Tibial artery (tissue), 4 donors: ENCODE measurements at regions not wholly inside any gene's neighbourhood (a gene's known extent, or its start where the extent isn't known, plus 50 kb on each side); places are given as distances from the start of the nearest gene placed in this dataset.

ENCODE experiments used
- DNase-seq, 2 donors: peaks; one replicate each; pipeline ENCODE4 v3.0.0-alpha.2; 2019
- H3K27ac ChIP-seq, 2 donors: fragments of 200-600 bp; sonication (generic) in 1 of 2; 1 replicate in 1 of 2; 2 replicates in 1 of 2; pipeline ENCODE4 v1.5.1; 2018 to 2019; ENCODE audit warnings: mild to moderate bottlenecking in 1 of 2
- H3K27me3 ChIP-seq, 2 donors: fragments of 200-600 bp; sonication (generic) in 1 of 2; one replicate each; pipeline versions ENCODE4 v1.5.1 to v1.6.0; 2016 to 2019
- H3K36me3 ChIP-seq, 3 donors: fragments of 200-600 bp; sonication (generic) in 2 of 3; one replicate each; pipeline ENCODE4 v1.5.1; 2016 to 2019; ENCODE audit warnings: mild to moderate bottlenecking in 2 of 3
- H3K4me1 ChIP-seq, 4 donors: fragments of 200-600 bp; sonication (generic) in 2 of 4; 1 replicate in 3 of 4; 2 replicates in 1 of 4; pipeline ENCODE4 v1.5.1; 2016 to 2019
- H3K4me3 ChIP-seq, 2 donors: fragments of 200-600 bp; sonication (generic) in 1 of 2; 1 replicate in 1 of 2; 2 replicates in 1 of 2; pipeline ENCODE4 v1.5.1; 2018 to 2019; ENCODE audit warnings: mild to moderate bottlenecking in 2 of 2
- H3K9me3 ChIP-seq, 3 donors: fragments of 200-600 bp; sonication (generic) in 1 of 3; one replicate each; pipeline ENCODE4 v1.5.1; 2016 to 2019
- CTCF ChIP-seq, 2 experiments: fragments of 200-600 bp in 1 of 2; fragments of 450-650 bp in 1 of 2; IDR thresholded peaks; one replicate each; pipeline ENCODE4 v1.5.1; 2017 to 2019; ENCODE audit warnings: antibody characterized with exemption in 2 of 2, mild to moderate bottlenecking in 1 of 2, moderate library complexity in 1 of 2
- intact Hi-C: fragments of 100-400 bp; cut with DNase I; formaldehyde crosslinking; loops from one replicate; pipeline ENCODE4 v1.15.0; 2023; ENCODE audit warnings: low total_unique reads

- H3K27ac ChIP-seq = no peak overlapping the region
- H3K36me3 ChIP-seq = no peaks in the 10 kb centered on the region
- H3K27me3 ChIP-seq = no peaks in the 10 kb centered on the region
- no peak overlapping the region for H3K4me3 ChIP-seq
- H3K4me1 ChIP-seq = no peaks in the 10 kb centered on the region
- H3K9me3 ChIP-seq = peaks cover 0 to 7% (median 0%) of the 10 kb centered on the region in 3 donors
- intact Hi-C loops = no loop called here
- no peak for DNase-seq
- TF ChIP-seq CTCF (IDR thresholded peaks at IDR 0.05) = no peak
These were observed 162.2 kb upstream of the EGLN3 start for GRCh38 chr14:34113005-34113511.

- intact Hi-C loops = no loop called here
These were observed 161.1 kb upstream of the EGLN3 start for GRCh38 chr14:34111953-34112352.

GRCh38 chr14:34111505-34111904 lies 160.6 kb upstream of the EGLN3 start:
- Histone ChIP-seq H3K27me3 (no peaks in the 10 kb centered on the region), H3K27ac (no peak overlapping the region), H3K4me1 (no peaks in the 10 kb centered on the region), H3K36me3 (no peaks in the 10 kb centered on the region), H3K4me3 (no peak overlapping the region), H3K9me3 (peaks cover 0 to 7% (median 0%) of the 10 kb centered on the region in 3 donors)
- DNase-seq = no peak
- no peak for TF ChIP-seq CTCF (IDR thresholded peaks at IDR 0.05)
- intact Hi-C loops = no loop called here

More at GRCh38 chr14:34111953-34112352, 161.1 kb upstream of the EGLN3 start:
- no peaks in the 10 kb centered on the region for H3K36me3 ChIP-seq
- H3K4me3 ChIP-seq = no peak overlapping the region
- no peaks in the 10 kb centered on the region for H3K27me3 ChIP-seq
- TF ChIP-seq CTCF (IDR thresholded peaks at IDR 0.05) = no peak
- peaks cover 0 to 7% (median 0%) of the 10 kb centered on the region in 3 donors for H3K9me3 ChIP-seq
- no peak overlapping the region for H3K27ac ChIP-seq
- H3K4me1 ChIP-seq = no peaks in the 10 kb centered on the region
- DNase-seq = no peak

GRCh38 chr14:34110531-34110930 lies 159.7 kb upstream of the EGLN3 start:
- Histone ChIP-seq H3K27ac (no peak overlapping the region), H3K4me3 (no peak overlapping the region), H3K9me3 (no peaks in the 10 kb centered on the region), H3K27me3 (no peaks in the 10 kb centered on the region), H3K36me3 (no peaks in the 10 kb centered on the region), H3K4me1 (no peaks in the 10 kb centered on the region)
- intact Hi-C loops = no loop called here
- no peak for TF ChIP-seq CTCF (IDR thresholded peaks at IDR 0.05)
- DNase-seq = no peak

GRCh38 chr14:34107441-34107840 lies 156.6 kb upstream of the EGLN3 start:
- DNase-seq = no peak
- intact Hi-C loops = no loop called here
- H3K36me3 ChIP-seq = no peaks in the 10 kb centered on the region
- TF ChIP-seq CTCF (IDR thresholded peaks at IDR 0.05) = no peak
- no peak overlapping the region for H3K4me3 ChIP-seq
- no peaks in the 10 kb centered on the region for H3K27me3 ChIP-seq
- H3K4me1 ChIP-seq = no peaks in the 10 kb centered on the region
- no peak overlapping the region for H3K27ac ChIP-seq
- H3K9me3 ChIP-seq = no peaks in the 10 kb centered on the region

GRCh38 chr14:34106310-34106709 lies 155.4 kb upstream of the EGLN3 start:
- no peak for TF ChIP-seq CTCF (IDR thresholded peaks at IDR 0.05)
- H3K9me3 ChIP-seq = no peaks in the 10 kb centered on the region
- H3K27ac ChIP-seq = no peak overlapping the region
- H3K4me1 ChIP-seq = no peaks in the 10 kb centered on the region
- DNase-seq = no peak
- H3K27me3 ChIP-seq = no peaks in the 10 kb centered on the region
- intact Hi-C loops = no loop called here
- no peaks in the 10 kb centered on the region for H3K36me3 ChIP-seq
- H3K4me3 ChIP-seq = no peak overlapping the region
